HG03520 (cell line): ENCODE measurements at regions not wholly inside any gene's neighbourhood (a gene's known extent, or its start where the extent isn't known, plus 50 kb on each side); places are given as distances from the start of the nearest gene placed in this dataset.
"Not testable (repeated sequence)": the region's sequence is repeated elsewhere in the genome, so short reads cannot be mapped to it uniquely, and the experiment has no call there.

ENCODE experiments used
- ATAC-seq: cut with Tn5 transposase; IDR thresholded peaks from one replicate; pipeline ENCODE4 v1.9.1; 2021; ENCODE audit warnings: mild to moderate bottlenecking, moderate library complexity; ENCODE audit not compliant: unreplicated experiment

GRCh38 chr10:106309376-106309775 is 855.1 kb downstream of the SORCS1 start:
- no peak for ATAC-seq

GRCh38 chr10:106308284-106308683 is 856.2 kb downstream of the SORCS1 start:
- no peak for ATAC-seq

- no peak for ATAC-seq
Measured at GRCh38 chr10:106304056-106304455, 860.5 kb downstream of the SORCS1 start.

DNA sequence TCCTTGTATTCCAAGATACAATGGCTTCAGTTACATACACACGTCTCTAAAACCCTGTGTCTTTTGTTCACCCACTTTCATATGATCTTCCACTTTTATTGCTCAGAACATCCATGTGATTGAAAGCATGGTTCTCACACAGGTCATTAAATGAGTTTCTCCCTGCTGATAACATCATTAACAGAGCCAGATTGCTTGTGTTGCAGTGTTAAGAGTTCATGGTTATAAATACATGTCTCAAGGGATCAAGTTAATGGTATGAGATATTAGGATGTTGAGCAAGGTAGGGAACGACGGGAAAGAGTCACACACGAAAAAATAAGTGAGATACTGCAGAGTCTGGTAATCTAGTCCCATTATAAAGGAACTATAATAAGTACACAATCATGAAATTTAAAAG is 861.5 kb downstream of the SORCS1 start:
- ATAC-seq: no peak

- no peak for ATAC-seq
Measured at GRCh38 chr10:106301146-106301545, 863.4 kb downstream of the SORCS1 start.

DNA sequence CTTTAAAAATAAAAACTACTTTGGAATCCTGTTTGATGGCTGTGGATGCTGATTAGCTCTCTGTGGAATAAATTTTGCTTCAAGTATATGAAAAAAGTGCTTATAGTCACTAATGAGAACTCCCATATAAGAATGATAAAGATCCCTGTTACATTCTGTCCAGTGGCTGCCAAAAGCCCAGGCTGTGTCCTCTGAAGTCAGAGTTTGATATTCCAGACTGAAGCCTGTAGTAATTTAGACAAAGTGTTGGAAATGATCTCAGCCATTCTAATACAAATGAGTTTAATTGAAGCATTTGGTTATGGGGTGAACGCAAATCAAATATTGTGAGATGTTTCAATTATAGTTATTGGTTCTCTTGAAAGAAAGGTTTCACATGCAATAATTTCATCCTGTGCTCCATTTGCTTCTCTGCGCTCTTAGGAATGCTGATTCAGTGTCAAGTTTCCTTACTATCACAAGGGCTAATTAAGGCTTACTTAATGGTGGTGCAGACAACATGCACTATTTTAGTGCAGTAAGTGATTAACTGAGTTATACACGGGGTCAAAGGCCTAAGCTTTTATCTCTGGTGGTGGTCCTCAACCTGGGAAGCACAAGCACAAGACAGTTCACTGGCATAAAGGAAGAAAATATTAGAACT is 867.6 kb downstream of the SORCS1 start:
- ATAC-seq: no peak

DNA sequence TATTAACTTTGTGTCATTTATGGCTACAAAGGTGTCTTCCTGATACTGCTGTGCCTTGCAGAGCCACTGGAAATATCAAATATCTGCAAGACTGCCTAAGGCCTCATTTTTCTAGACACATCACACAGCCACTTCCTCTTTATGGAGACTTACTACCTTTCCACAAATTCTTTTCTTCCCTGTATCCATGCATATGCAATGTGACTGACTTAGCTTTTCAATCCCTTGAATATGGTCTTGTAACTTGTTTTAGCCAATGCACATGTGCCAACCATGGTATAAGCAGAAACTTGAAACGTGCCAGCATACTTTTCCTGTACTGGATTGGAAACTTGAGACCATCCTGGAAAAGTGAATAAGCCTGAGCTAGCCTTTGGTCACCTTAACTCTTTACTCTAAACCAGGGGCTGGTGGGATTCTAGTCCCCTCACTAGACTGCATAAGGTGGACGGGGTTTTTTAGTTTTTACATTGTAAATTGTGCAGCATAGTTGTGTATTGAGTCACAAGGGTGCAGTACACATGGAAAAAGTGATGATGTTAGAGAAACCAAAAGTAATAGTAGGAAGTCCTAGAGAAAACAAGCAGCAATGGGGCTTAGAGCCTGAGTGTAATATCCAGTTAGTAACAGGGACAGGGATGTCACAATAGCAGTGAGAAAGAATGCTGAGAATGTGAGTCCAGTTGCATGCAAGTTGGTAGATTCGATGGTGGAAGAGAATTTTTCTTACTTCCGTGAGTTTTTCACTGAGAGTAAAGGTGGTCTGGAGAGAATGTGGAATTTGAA is 879.5 kb downstream of the SORCS1 start:
- ATAC-seq: no peak

GRCh38 chr10:106280896-106281460 is 883.5 kb downstream of the SORCS1 start:
- ATAC-seq: no peak

DNA sequence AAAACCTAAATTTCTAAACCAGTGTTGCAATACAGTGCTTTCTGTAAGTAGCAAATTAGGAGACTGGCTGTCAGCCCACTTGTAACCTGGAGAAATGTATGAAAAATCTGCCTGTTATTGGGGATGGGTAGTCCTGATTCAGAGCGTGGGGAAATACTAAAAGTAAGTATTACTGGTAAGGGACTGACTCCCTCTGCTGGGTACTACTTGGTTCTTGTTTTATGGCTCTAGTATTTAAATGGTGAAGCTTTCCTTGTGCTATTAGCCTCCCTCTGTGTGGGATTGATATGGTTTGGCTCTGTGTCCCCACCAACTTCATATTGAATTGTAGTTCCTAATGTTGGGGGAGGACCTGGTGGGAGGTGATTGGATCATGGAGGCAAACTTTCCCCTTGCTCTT is 886.1 kb downstream of the SORCS1 start:
- ATAC-seq: no peak

DNA sequence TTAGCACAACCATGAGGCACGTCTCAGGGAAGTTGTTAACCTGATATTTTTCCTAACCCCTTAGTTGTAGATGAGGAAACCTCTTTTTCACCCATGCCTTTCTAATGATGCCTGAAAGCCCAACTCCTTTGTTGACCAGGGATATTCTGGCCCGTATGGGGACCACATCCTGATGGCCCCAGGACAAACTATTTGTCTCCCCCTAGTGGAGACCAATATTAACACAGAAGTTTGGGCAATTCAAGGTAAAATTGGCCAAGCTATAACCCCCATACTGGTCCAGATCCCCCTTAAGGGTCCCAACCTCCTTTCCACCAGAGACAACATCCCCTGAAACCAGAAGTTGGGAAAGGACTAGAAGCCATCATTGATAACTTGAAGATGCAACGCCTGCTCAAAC is 893.3 kb downstream of the SORCS1 start:
- no peak for ATAC-seq

- no peak for ATAC-seq
Measured at GRCh38 chr10:106268000-106268399, 896.5 kb downstream of the SORCS1 start.

DNA sequence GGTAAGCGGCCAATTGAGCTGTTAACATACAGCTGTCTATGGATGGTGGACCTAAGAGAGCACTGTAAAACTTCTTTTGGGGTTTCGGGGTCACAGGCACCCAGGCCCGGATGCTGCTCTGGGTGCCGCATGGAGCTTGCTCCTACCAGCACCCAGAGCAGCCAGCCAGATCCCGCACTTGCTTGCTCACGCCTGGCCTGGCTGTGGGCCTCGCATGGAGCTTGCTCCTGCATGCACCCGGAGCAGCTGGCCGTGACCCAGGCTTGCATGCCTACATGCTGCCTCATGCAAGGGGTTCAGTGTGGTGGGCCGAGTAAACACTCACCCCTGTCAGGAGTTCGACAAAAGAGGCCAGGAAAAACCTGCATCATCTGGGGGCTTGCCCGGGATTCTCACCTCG is 896.9 kb downstream of the SORCS1 start:
- no peak for ATAC-seq

- not testable (repeated sequence) for ATAC-seq
Measured at GRCh38 chr10:106257432-106257831, 907.1 kb downstream of the SORCS1 start.

DNA sequence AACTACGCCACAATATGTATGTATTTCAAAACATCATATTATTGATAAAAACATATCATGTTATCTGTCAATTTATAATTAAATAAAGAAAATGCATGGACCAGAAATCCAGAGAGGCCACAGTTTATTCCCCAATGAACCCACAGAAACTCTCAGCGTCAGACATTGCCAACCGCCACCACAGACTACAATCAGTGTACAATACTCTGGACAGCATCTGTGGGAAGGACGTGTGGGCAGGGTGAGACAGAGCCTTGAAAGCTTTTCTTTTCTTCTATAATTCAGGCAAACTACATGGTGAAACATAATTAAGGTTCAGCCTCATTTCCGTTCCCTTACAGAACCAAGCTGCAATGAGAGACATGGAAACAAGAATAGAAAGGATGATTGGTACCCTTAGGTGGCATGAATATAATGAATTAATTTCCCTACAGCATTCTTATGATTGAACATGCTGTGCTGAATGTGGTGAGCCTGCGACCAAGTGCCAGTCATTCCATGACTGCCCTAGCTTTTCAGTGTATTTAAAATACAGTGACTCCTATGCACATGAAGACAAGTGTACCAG is 909.3 kb downstream of the SORCS1 start:
- no peak for ATAC-seq

DNA sequence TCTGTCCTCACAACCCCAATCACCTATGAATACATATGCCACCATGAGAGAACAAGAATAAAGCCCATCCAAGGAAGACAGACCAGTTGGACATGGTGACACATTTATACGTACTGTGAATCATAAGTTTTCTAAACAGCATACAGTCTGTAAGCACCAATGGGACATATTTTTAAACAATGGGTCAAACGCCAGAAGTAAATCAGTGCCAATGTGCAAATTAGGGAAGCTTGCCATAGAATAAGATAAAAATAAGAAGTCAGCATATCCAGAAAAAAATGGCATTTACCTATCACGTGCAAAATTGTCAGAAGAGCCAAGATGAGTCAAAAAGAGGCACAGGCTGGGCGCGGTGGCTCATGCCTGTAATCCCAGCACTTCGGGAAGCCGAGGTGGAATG is 910.4 kb downstream of the SORCS1 start:
- ATAC-seq: no peak

GRCh38 chr10:106252541-106252940 is 912.0 kb downstream of the SORCS1 start:
- ATAC-seq: no peak

DNA sequence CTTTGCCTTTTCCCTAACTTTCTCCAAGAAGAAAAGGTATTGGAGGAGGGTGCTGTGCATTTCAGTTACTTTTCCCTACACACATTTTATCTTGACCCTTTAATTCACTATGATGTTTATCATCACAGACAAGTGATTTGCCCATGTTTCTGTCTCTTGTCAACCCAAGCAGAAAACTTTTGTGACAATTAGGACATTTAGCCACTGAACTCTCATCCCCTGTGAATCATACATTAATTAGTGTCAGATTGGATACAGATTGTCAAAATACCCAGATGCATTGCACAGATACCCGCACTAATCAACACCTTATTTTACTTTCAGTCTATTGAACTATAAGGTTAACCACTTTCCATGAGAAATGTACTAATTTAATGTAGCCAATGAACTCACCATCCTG is 912.9 kb downstream of the SORCS1 start:
- ATAC-seq: no peak

- no peak for ATAC-seq
Measured at GRCh38 chr10:106242301-106242700, 922.2 kb downstream of the SORCS1 start.

DNA sequence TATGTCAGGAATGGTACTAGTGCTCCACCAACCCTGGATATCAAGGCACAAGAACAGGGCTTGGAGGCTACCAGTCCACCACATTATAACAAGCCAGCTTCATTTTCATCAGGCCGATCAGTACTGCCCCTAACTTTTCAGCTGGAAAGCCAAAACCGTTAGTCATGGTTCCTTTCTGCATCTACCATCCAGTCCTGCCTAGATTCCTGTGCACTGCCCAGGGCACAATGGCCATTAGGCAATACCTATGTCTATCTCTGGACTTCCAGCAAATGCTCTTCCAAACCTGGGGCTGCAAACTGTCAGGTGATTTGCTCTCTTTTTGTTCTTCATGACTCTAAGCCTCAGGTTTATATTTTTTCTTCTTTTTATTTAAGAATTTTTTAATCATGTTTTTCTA is 937.7 kb downstream of the SORCS1 start:
- no peak for ATAC-seq

DNA sequence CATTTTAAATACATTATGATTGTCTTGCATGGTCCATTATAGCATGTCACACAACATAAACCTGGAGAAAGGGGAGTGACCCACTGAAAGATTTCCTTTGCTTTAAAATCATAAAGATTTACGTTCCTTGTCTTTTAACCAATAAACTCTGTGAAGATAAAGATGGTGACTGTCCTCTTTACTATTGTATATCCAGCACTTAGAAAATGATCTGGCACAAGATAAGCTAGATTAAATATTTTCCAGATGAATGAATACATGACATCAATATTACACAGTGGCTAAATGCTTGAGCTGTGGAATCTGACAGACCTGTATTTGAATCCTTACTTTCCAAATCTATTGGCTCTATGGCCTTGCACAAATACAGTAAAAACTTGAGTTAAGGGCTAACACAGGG is 938.4 kb downstream of the SORCS1 start:
- no peak for ATAC-seq

DNA sequence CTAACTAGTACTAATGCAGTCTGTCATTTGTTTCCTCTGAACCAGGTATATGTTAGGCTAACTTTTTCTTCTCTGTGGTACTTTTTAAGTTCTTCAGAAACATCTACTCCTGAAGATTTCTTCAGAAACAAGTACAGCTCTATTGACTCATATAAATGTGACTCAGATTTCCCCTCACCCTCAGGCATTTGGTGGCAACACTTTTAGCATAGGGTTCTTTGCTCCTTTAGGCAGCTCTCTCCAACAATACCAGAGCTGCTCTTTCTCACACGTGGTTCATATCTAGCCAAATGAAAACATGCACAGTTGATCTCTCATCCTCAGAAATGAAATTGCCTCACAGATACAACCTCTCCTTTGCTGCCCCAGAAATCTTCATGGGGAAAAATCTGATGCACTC is 939.8 kb downstream of the SORCS1 start:
- no peak for ATAC-seq

DNA sequence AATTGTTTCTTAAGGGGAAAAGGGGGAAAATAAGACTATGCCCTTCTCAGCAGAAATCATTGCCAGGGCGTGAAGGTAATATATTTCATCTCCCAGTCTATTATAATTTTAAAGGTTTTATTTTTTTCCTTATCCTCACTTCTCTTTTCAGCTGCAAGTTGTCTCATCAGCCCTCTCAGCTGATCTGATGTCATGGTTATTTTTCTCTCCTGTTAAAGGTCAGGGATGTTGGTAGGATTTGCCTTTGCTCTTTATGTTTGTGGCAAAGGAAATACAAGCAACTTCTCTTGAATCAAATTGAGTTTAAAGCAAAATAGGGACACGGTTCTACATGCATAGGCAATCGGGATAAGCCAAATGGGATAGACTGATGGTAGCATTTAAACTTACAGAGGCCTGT is 946.9 kb downstream of the SORCS1 start:
- no peak for ATAC-seq
